NT2/D1 (cell line): ENCODE measurements at regions not wholly inside any gene's neighbourhood (a gene's known extent, or its start where the extent isn't known, plus 50 kb on each side); places are given as distances from the start of the nearest gene placed in this dataset.
"Not testable (repeated sequence)": the region's sequence is repeated elsewhere in the genome, so short reads cannot be mapped to it uniquely, and the experiment has no call there.

Experiments used
- DNase-seq: peaks from one replicate; pipeline ENCODE4 v3.0.0-alpha.2; 2011; ENCODE audit warnings: low read depth, low spot score
- H3K27me3 ChIP-seq: 2 replicates; pipeline ENCODE4 v1.6.0; 2011; ENCODE audit warnings: mild to moderate bottlenecking; ENCODE audit not compliant: insufficient read length, insufficient read depth
- H3K36me3 ChIP-seq: 2 replicates; pipeline ENCODE4 v1.6.1; 2011; ENCODE audit warnings: mild to moderate bottlenecking, low read length, mixed read lengths; ENCODE audit not compliant: insufficient read depth, insufficient read length
- H3K4me1 ChIP-seq: 2 replicates; pipeline ENCODE4 v1.5.1; 2011; ENCODE audit not compliant: insufficient read depth, insufficient read length
- H3K4me3 ChIP-seq: 2 replicates; pipeline ENCODE4 v1.5.1; 2011; ENCODE audit warnings: low read depth; ENCODE audit not compliant: insufficient read length
- H3K9ac ChIP-seq: 2 replicates; pipeline ENCODE4 v1.6.0; 2011; ENCODE audit warnings: low read depth; ENCODE audit not compliant: insufficient read length
- H3K9me3 ChIP-seq: 2 replicates; pipeline ENCODE4 v1.5.1; 2011; ENCODE audit warnings: mild to moderate bottlenecking, low read length; ENCODE audit not compliant: insufficient read depth
- SUZ12 ChIP-seq: IDR thresholded peaks from 2 replicates; pipeline ENCODE4 v1.6.1; 2011; ENCODE audit not compliant: insufficient read length, insufficient read depth; ENCODE audit errors: extremely low read depth
- YY1 ChIP-seq: IDR thresholded peaks from 2 replicates; pipeline ENCODE4 v1.6.1; 2011; ENCODE audit not compliant: insufficient read length, insufficient read depth
- ZNF274 ChIP-seq: IDR thresholded peaks from 2 replicates; pipeline ENCODE4 v1.6.1; 2011; ENCODE audit warnings: mild to moderate bottlenecking, low read depth, low read length

DNA sequence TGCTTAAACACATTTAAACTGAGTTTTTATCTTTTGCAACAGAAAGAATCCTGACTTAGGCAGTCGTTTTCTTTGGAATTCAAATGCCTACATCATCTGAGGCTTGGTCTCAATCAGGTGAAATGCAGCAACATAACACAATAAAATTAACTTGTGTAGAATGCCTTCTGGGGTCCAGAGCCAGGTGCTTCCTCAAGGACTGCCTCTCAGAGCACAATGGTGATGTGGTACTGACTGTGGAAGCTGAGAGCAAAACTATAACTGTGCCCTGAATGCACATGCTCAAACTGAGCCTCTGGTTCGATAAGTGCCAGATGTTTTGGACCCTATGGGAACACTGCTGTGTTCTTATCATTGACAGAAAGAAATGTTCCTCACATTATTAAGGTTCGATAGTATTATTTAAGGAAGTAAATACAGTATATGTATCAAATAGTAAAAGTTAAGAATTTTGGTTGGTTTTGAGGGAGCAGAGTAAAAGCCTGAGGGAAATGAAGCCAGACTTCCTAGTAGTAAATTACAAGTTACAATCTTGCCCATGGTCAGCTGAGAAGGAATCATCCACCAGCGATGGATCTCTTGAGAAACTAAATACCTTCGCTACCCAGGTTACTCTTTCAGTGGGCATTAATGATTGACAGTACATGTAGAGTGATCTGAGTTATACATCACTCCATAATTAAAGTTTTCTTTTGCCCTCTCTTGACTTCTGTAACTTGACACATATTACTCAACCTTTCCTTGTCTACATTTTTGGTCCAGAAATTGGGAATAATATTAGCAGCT lies 122.9 kb upstream of the ATP2B1 start:
- Histone ChIP-seq H3K27me3 (no peaks in the 10 kb centered on the region), H3K9me3 (no peaks in the 10 kb centered on the region), H3K4me3 (no peak overlapping the region), H3K4me1 (no peaks in the 10 kb centered on the region), H3K36me3 (no peaks in the 10 kb centered on the region), H3K9ac (no peak overlapping the region)
- no peak for DNase-seq
- TF ChIP-seq ZNF274 (no peak), SUZ12 (no peak), YY1 (no peak)

DNA sequence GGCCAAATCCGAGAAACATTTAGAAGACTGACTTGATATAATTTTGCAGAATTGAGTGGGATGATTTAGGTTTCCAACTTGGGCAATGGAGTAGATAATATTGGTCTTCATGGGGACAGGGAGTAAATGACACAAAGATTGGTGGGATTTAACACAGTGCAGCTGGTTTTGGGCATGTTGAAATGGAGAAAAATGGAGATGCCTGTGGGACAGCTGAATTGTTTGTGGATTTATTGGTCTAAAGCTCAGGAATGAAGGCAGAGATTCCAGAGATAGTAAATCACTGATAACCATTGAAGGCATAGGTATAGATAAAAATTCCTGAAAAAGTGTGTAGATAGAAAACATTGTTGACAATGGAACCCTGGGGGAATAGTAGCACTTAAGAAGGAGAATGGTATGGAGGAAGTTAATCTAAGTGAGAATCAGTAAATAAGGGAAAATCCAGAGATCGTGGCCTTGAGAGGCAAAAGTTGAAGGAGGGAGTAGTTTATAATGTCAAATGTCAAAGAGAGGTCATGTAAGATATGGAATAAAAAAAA lies 120.9 kb upstream of the ATP2B1 start:
- Histone ChIP-seq H3K27me3 (no peaks in the 10 kb centered on the region), H3K4me3 (no peak overlapping the region), H3K9me3 (no peaks in the 10 kb centered on the region), H3K36me3 (no peaks in the 10 kb centered on the region), H3K4me1 (no peaks in the 10 kb centered on the region), H3K9ac (no peak overlapping the region)
- DNase-seq, result no peak
- TF ChIP-seq YY1 (no peak), SUZ12 (no peak), ZNF274 (no peak)

DNA sequence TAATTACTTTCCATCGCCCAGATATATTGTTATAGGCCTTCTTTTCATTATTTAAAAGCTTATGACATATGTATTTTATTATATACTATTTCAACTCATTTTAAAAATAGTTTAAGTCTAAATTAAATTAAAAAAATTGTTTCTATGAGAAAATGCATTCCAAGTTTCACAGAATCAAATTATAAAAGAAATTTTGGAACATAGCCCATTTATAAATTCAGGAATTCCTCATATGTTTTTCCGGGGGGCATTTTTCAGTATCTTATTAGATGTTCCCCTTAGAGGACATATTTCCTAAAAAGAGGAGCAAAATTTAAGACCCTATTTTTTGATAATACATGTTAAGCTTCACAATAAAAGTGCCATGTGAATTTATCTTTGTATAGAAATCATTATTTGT lies 119.9 kb upstream of the ATP2B1 start:
- Histone ChIP-seq H3K4me3 (no peak overlapping the region), H3K27me3 (no peaks in the 10 kb centered on the region), H3K4me1 (no peaks in the 10 kb centered on the region), H3K9ac (no peak overlapping the region), H3K9me3 (no peaks in the 10 kb centered on the region), H3K36me3 (no peaks in the 10 kb centered on the region)
- no peak for TF ChIP-seq SUZ12
- TF ChIP-seq YY1, result no peak
- TF ChIP-seq ZNF274, result no peak
- no peak for DNase-seq

DNA sequence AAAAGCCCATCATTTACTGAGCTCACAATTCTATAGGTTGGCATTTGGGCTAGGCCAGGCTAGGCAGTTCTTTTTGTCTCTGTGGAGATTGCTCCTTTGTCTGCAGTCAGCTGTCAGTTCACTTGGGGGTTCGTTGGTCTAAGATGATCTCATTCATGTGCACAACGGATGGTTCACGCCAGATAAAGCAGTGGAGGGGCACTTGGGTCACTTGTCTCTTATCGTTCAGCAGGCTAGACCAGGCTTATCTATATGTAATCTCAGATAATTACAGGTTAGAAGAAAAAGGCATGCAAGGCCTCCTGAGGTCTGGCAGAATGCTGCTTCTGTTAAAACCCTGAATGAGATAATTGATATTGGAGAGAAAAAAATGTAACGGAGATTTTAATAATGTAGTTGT lies 119.0 kb upstream of the ATP2B1 start:
- Histone ChIP-seq H3K36me3 (no peaks in the 10 kb centered on the region), H3K4me3 (no peak overlapping the region), H3K9me3 (no peaks in the 10 kb centered on the region; the same call in 1 of the 2 replicates), H3K9ac (no peak overlapping the region), H3K27me3 (no peaks in the 10 kb centered on the region), H3K4me1 (no peaks in the 10 kb centered on the region)
- no peak for TF ChIP-seq ZNF274
- no peak for TF ChIP-seq YY1
- no peak for TF ChIP-seq SUZ12
- DNase-seq, result no peak

DNA sequence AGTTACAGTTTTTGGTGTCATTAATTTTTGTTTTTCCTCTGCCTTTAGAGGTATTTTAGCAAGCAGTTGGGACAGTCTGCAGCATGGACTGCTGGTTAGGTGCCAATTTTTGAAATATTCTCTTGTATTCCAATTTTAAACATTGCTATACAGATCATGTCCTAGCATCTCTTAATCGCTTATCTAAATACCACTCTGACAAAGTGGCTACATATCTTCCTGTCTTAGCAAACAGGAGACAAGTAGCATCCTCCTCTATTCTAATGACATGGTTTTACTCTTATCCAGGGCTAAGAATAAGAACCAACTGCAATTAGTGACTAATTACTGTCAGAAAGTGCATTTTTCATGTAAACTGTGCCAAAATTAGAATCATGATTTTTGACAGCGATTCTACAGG lies 117.8 kb upstream of the ATP2B1 start:
- Histone ChIP-seq H3K9ac (no peak overlapping the region), H3K36me3 (no peaks in the 10 kb centered on the region), H3K4me1 (no peaks in the 10 kb centered on the region), H3K9me3 (no peaks in the 10 kb centered on the region; the same call in 1 of the 2 replicates), H3K27me3 (no peaks in the 10 kb centered on the region), H3K4me3 (no peak overlapping the region)
- no peak for DNase-seq
- TF ChIP-seq SUZ12, result no peak

DNA sequence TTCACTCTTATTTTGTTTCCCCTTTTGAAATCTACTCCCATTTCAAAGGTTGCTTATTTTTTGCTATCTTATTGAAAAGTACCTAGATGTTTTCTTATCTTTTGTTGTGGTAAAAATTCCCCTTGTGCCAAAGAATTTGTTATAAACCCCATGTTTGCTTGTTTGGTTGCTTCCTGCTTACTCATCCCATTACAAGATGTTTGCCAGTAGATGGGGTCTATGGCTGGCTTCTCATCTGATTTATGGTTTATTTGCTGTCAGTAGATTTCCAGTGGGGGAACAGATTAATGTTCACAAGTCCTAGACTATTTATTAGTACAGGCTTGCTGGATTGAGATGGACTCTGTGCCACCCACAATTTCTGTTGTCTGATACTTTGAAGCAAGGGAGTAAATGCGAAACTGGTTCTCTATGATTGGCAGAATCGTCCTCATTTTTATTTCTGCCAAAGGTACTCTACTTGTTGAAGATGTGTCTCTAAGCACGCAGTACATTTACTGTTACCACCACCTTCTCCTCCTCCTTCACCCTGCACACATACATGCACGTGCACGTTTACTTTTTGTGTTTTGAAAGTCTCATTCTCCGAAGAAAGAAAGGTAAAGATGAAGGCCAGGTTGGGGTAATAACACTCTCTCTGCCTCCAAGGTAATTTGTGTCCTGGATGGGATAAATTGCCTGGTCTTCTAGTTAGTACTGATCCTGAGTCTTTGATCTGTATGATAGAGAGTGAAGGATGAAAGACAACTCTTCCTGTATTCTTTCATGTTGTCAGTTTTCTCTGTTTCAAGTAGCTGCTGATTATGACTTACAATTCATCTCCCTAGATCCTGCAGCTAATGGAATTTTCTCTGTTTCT lies 117.2 kb upstream of the ATP2B1 start:
- Histone ChIP-seq H3K9me3 (no peaks in the 10 kb centered on the region; the same call in 1 of the 2 replicates), H3K27me3 (no peaks in the 10 kb centered on the region), H3K4me3 (no peak overlapping the region), H3K4me1 (no peaks in the 10 kb centered on the region), H3K9ac (no peak overlapping the region), H3K36me3 (no peaks in the 10 kb centered on the region)
- no peak for DNase-seq
- TF ChIP-seq SUZ12 (no peak), YY1 (no peak), ZNF274 (no peak)

DNA sequence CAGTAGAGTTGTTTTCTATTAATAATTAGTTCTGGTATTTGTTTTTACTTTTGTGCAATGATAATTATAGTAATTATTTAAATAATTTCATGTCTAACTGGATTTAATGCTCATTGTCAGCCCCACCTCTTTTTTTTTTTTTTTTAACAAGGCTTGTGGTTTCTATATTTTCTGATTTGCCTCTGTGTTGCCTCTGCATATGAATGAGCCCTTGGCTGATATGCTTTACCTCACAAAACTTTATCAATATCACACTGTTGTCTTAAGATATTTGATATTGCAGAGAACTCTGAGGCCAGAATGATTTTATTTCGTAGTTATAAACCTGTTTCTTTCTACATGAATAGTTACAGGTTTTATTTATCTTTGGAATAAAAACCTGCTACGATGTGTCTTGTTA lies 116.2 kb upstream of the ATP2B1 start:
- no peaks in the 10 kb centered on the region for H3K4me1 ChIP-seq
- TF ChIP-seq SUZ12 (no peak), YY1 (no peak), ZNF274 (no peak)
- H3K27me3 ChIP-seq, result no peaks in the 10 kb centered on the region
- H3K4me3 ChIP-seq, result no peak overlapping the region
- no peak overlapping the region for H3K9ac ChIP-seq
- no peaks in the 10 kb centered on the region; the same call in 1 of the 2 replicates for H3K9me3 ChIP-seq
- no peaks in the 10 kb centered on the region for H3K36me3 ChIP-seq
- no peak for DNase-seq

DNA sequence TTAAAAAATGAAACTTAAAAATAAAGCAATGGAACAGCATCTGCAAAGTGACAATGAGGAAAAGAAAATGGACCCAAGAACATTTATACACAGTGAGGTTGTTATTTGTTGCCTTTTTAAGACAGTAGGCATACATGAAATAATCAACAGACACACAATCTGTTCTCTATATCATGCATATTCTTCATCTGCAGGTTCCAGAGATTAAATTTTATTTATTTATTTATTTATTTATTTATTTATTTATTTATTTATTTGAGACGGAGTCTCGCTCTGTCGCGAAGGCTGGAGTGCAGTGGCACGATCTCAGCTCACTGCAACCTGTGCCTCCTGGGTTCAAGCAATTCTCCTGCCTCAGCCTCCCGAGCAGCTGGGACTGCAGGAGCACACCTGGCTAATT lies 114.4 kb upstream of the ATP2B1 start:
- H3K9ac ChIP-seq, H3K4me1 ChIP-seq, DNase-seq, H3K9me3 ChIP-seq, H3K36me3 ChIP-seq, H3K4me3 ChIP-seq, H3K27me3 ChIP-seq: not testable (repeated sequence)
